Progenitor cell of endocrine pancreas (in vitro differentiated cells): ENCODE measurements at regions not wholly inside any gene's neighbourhood (a gene's known extent, or its start where the extent isn't known, plus 50 kb on each side); places are given as distances from the start of the nearest gene placed in this dataset.

Experiments used
- DNase-seq: peaks from one replicate; pipeline ENCODE4 v3.0.0; 2021; ENCODE audit warnings: low spot score; ENCODE audit not compliant: unreplicated experiment
- H3K27ac Mint-ChIP-seq: 2 replicates; pipeline ENCODE4 v1.8.0; 2021; ENCODE audit warnings: mild to moderate bottlenecking, moderate library complexity, mixed read lengths
- H3K27me3 Mint-ChIP-seq: 2 replicates; pipeline ENCODE4 v1.8.0; 2021; ENCODE audit warnings: mixed read lengths
- H3K36me3 Mint-ChIP-seq: 2 replicates; pipeline ENCODE4 v1.8.0; 2022; ENCODE audit warnings: mixed read lengths; ENCODE audit not compliant: insufficient read depth
- H3K4me1 Mint-ChIP-seq: 2 replicates; pipeline ENCODE4 v1.8.0; 2021; ENCODE audit warnings: low read depth, mixed read lengths
- H3K4me3 Mint-ChIP-seq: 2 replicates; pipeline ENCODE4 v1.8.0; 2021; ENCODE audit warnings: low read depth, mild to moderate bottlenecking, moderate library complexity, mixed read lengths
- H3K9me3 Mint-ChIP-seq: 2 replicates; pipeline ENCODE4 v1.8.0; 2021; ENCODE audit warnings: low read depth, mixed read lengths
- TF ChIP-seq, protein P1 (sequence below): fragments of 200-600 bp; sonication (generic); IDR thresholded peaks from one replicate; pipeline ENCODE4 v1.5.0; 2021; ENCODE audit warnings: antibody characterized with exemption, mild to moderate bottlenecking; ENCODE audit not compliant: unreplicated experiment

DNA sequence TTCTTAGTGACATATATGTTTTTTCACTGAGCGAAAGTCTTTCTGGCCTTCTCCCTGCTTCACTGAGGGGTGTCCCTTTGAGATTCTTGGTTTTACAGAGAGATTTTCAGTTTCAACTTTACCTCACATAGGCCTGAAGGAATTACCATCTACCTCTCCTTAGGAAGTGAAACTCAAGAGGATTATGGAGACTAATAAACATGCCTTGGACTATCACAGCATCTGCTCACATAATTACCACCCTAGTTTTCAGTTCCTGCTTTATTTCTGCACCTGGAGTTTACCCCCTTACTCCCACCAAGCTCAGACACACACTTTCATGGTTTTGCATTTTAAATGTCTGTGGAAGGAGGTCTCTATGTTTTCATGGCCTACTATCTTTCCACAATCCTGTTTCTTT, 118.3 kb upstream of the SCAF11 start:
- H3K4me1 Mint-ChIP-seq = peaks cover 4% of the 10 kb centered on the region
- DNase-seq = no peak
- TF ChIP-seq, protein P1, sequence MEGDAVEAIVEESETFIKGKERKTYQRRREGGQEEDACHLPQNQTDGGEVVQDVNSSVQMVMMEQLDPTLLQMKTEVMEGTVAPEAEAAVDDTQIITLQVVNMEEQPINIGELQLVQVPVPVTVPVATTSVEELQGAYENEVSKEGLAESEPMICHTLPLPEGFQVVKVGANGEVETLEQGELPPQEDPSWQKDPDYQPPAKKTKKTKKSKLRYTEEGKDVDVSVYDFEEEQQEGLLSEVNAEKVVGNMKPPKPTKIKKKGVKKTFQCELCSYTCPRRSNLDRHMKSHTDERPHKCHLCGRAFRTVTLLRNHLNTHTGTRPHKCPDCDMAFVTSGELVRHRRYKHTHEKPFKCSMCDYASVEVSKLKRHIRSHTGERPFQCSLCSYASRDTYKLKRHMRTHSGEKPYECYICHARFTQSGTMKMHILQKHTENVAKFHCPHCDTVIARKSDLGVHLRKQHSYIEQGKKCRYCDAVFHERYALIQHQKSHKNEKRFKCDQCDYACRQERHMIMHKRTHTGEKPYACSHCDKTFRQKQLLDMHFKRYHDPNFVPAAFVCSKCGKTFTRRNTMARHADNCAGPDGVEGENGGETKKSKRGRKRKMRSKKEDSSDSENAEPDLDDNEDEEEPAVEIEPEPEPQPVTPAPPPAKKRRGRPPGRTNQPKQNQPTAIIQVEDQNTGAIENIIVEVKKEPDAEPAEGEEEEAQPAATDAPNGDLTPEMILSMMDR = no peak
- peaks cover 16% of the 10 kb centered on the region for H3K9me3 Mint-ChIP-seq
- H3K4me3 Mint-ChIP-seq = no peak overlapping the region
- no peaks in the 10 kb centered on the region for H3K36me3 Mint-ChIP-seq
- no peaks in the 10 kb centered on the region for H3K27me3 Mint-ChIP-seq
- H3K27ac Mint-ChIP-seq = no peak overlapping the region

DNA sequence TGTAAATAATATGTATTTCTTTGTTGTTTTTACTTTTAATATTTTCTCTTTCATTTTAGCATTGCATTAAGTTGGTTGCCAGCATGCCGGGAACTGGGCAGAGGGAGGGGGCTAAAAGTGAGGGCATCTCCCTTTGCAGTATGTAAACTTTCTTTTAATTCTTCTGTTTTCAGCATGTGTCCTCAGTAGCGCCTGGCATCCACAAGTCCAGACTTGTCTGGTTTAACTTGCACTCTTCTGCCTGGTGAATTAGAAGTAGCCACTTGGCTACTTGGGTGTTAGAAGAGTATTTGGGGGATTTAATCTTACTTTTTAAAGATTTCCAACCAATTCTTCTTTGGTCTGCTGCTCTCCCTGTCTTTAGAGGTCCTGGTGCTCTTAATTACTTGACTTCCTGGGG, 117.2 kb upstream of the SCAF11 start:
- Mint-ChIP-seq H3K9me3 (peaks cover 10% of the 10 kb centered on the region), H3K27ac (no peak overlapping the region)

DNA sequence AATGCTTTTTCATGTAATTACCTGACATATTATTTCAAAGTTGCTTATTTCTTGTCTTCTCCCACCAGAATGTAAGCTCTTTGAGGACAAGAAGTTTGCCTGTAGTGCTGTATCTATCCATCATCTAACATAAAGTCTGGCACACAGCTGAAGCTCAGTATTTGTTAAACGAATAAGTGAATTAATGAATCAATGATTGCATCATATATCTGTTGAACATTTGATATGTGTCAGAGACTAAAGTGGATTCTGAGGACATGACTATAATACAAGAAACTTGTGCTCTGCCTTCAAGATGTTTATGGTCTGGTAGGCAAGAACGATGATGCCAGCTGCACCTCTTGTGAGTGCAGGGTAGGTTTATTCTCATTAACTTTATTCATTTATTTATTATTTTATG, 115.4 kb upstream of the SCAF11 start:
- Mint-ChIP-seq H3K27ac (no peak overlapping the region), H3K9me3 (no peaks in the 10 kb centered on the region), H3K27me3 (no peaks in the 10 kb centered on the region), H3K4me3 (no peak overlapping the region), H3K36me3 (no peaks in the 10 kb centered on the region), H3K4me1 (peaks cover 2% of the 10 kb centered on the region)
- no peak for DNase-seq
- TF ChIP-seq, protein P1 = no peak

More for the DNA sequence above, 117.2 kb upstream of the SCAF11 start:
- H3K4me1 Mint-ChIP-seq = peaks cover 4% of the 10 kb centered on the region
- no peak for DNase-seq
- H3K36me3 Mint-ChIP-seq = no peaks in the 10 kb centered on the region
- H3K4me3 Mint-ChIP-seq = no peak overlapping the region
- H3K27me3 Mint-ChIP-seq = no peaks in the 10 kb centered on the region
- TF ChIP-seq, protein P1 = no peak

DNA sequence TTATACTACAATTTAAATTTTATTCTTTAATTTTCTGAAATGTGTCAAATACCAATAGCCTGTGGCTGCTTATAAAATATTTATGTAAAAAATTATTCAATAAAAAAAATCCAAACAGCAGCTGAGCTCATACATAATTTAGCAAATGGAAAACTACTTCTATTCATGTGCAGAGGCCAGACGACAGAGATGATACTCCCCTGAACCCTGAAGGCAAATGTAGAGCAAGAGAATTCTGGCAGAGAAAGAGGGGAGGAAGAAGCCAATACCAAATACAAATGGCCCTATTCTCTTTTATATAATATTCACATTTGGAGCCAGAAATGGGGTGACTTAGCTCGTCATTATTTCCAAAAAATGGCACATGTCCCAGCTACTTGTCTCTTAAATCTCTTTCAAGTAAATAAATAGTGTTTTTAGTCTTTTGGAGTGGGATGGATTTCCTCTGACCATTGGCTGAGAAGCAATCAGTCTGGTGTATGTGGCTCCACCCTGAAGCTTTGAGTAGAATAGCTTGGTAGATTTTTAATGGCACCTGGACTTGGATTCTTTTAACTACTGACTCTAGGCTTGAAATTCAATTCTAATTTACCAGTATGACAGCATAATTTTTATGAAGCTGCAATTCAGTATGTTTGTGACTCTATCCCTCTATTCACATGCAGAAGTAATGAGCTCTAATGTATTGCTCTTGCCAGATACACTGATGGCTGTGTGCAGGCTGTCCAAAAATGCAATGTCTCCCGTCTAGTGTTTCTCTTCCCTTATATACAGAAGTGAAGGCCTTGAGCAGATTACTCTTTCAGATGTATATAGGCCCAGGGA, 113.4 kb upstream of the SCAF11 start:
- Mint-ChIP-seq H3K27ac (no peak overlapping the region), H3K27me3 (no peaks in the 10 kb centered on the region), H3K36me3 (no peaks in the 10 kb centered on the region), H3K9me3 (peaks cover under 1% of the 10 kb centered on the region), H3K4me1 (peaks cover 2% of the 10 kb centered on the region), H3K4me3 (no peak overlapping the region)
- DNase-seq = no peak
- TF ChIP-seq, protein P1 = no peak

DNA sequence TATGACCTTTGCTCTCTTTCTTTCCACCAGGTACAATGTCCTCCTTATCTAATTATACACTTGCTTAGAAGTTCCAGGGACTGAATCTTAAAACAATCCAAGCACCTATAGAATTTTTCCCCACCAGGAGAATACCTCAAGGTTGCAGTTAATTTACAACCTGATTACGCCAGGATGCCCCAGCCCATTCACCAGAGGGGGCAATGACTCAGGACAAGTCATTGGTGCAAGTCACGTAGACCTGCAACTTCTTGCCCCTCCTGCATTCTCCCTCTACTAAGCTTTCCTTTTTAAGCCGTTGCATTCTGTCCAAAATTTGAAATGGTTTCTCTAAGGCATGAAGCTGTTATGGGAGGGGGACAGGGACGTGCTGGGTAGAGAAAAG, 111.1 kb upstream of the SCAF11 start:
- H3K36me3 Mint-ChIP-seq = no peaks in the 10 kb centered on the region
- H3K4me3 Mint-ChIP-seq = no peak overlapping the region
- H3K27ac Mint-ChIP-seq = no peak overlapping the region
- H3K4me1 Mint-ChIP-seq = peaks cover 2% of the 10 kb centered on the region
- peaks cover 13% of the 10 kb centered on the region for H3K9me3 Mint-ChIP-seq
- H3K27me3 Mint-ChIP-seq = no peaks in the 10 kb centered on the region
- no peak for DNase-seq
- TF ChIP-seq, protein P1 = no peak
